HEK293 (cell line): ENCODE measurements at regions not wholly inside any gene's neighbourhood (a gene's known extent, or its start where the extent isn't known, plus 50 kb on each side); places are given as distances from the start of the nearest gene placed in this dataset.

Source experiments
- CTCF ChIA-PET: fragments of 350-600 bp; formaldehyde crosslinking; extraction: SDS; loops from one replicate; lab custom pipeline; 2021; ENCODE audit warnings: antibody characterized with exemption; lab: Yijun Ruan, JAX
- POLR2A ChIA-PET: fragments of 300-600 bp; formaldehyde crosslinking; extraction: SDS; loops from one replicate; lab custom pipeline; 2020; ENCODE audit warnings: antibody characterized with exemption, inconsistent platforms; lab: Yijun Ruan, JAX
- H3K27ac ChIP-seq: fragments of 200-500 bp; sonication (Bioruptor generic); 2 replicates; pipeline ENCODE4 v1.5.1; 2014; ENCODE audit warnings: low read depth, low read length, control low read depth, inconsistent platforms; ENCODE audit errors: extremely low read depth
- H3K36me3 ChIP-seq, 2 experiments: fragments of 200-500 bp in 1 of 2; sonication (Bioruptor generic) in 1 of 2; 1 replicate in 1 of 2; 2 replicates in 1 of 2; pipeline ENCODE4 v1.5.1; 2014 to 2017; ENCODE audit warnings: inconsistent platforms in 2 of 2, low read length in 2 of 2; ENCODE audit not compliant: control insufficient read depth in 2 of 2, insufficient read depth in 1 of 2
- H3K4me1 ChIP-seq: fragments of 200-500 bp; sonication (Bioruptor generic); 2 replicates; pipeline ENCODE4 v1.5.1; 2014; ENCODE audit warnings: mild to moderate bottlenecking, low read length, inconsistent platforms; ENCODE audit not compliant: control insufficient read depth, insufficient read depth
- H3K4me3 ChIP-seq: 2 replicates; pipeline ENCODE4 v1.5.1; 2011; ENCODE audit warnings: low read depth, mild to moderate bottlenecking, control low read depth, low read length, moderate library complexity
- H3K9me3 ChIP-seq: fragments of 200-500 bp; sonication (Bioruptor generic); 2 replicates; pipeline ENCODE4 v1.5.1; 2014; ENCODE audit warnings: low read depth, low read length, inconsistent platforms; ENCODE audit not compliant: control insufficient read depth, insufficient read depth
- BCL11A ChIP-seq: fragments of 450-650 bp; formaldehyde crosslinking; IDR thresholded peaks from 2 replicates; pipeline ENCODE4 v1.5.1; 2016; ENCODE audit warnings: low read depth, missing biosample characterization, missing genetic modification characterization
- GLIS1 ChIP-seq: fragments of 450-650 bp; formaldehyde crosslinking; IDR thresholded peaks from 2 replicates; pipeline ENCODE4 v1.5.1; 2016; ENCODE audit warnings: missing biosample characterization, missing genetic modification characterization
- HOXA7 ChIP-seq: sonication (generic); formaldehyde crosslinking; IDR thresholded peaks from 2 replicates; pipeline ENCODE4 v1.8.1; 2022; ENCODE audit warnings: missing genetic modification reagents, borderline replicate concordance
- HOXD13 ChIP-seq: sonication (generic); formaldehyde crosslinking; IDR thresholded peaks from 2 replicates; pipeline ENCODE4 v1.8.0; 2022; ENCODE audit warnings: missing genetic modification reagents, borderline replicate concordance
- INSM2 ChIP-seq: fragments of 450-650 bp; formaldehyde crosslinking; IDR thresholded peaks from 2 replicates; pipeline ENCODE4 v1.5.1; 2016; ENCODE audit warnings: missing biosample characterization, missing genetic modification characterization
- KLF17 ChIP-seq: fragments of 450-650 bp; formaldehyde crosslinking; IDR thresholded peaks from 2 replicates; pipeline ENCODE4 v1.5.1; 2016; ENCODE audit warnings: missing biosample characterization, missing genetic modification characterization
- PRDM4 ChIP-seq: fragments of 450-650 bp; formaldehyde crosslinking; IDR thresholded peaks from 2 replicates; pipeline ENCODE4 v1.5.1; 2017; ENCODE audit warnings: missing biosample characterization, missing genetic modification characterization
- SCRT1 ChIP-seq: fragments of 450-650 bp; formaldehyde crosslinking; IDR thresholded peaks from 2 replicates; pipeline ENCODE4 v1.5.1; 2016; ENCODE audit warnings: missing biosample characterization, missing genetic modification characterization, borderline replicate concordance
- TCF7L2 ChIP-seq: IDR thresholded peaks from 2 replicates; pipeline ENCODE4 v1.6.1; 2011; ENCODE audit warnings: low read depth, mild to moderate bottlenecking, inconsistent platforms, low read length, moderate library complexity, borderline replicate concordance
- ZFP3 ChIP-seq: fragments of 450-650 bp; formaldehyde crosslinking; IDR thresholded peaks from 2 replicates; pipeline ENCODE4 v1.5.1; 2016; ENCODE audit warnings: low read depth, missing biosample characterization, missing genetic modification characterization
- ZNF112 ChIP-seq: fragments of 450-650 bp; formaldehyde crosslinking; IDR thresholded peaks from 2 replicates; pipeline ENCODE4 v1.5.0; 2017; ENCODE audit warnings: missing biosample characterization, missing genetic modification characterization
- ZNF121 ChIP-seq: fragments of 450-650 bp; formaldehyde crosslinking; IDR thresholded peaks from 2 replicates; pipeline ENCODE4 v1.5.1; 2016; ENCODE audit warnings: missing biosample characterization, missing genetic modification characterization
- ZNF132 ChIP-seq: fragments of 450-650 bp; formaldehyde crosslinking; IDR thresholded peaks from 2 replicates; pipeline ENCODE4 v1.5.1; 2017; ENCODE audit warnings: missing biosample characterization, missing genetic modification characterization, borderline replicate concordance
- ZNF138 ChIP-seq: fragments of 450-650 bp; formaldehyde crosslinking; IDR thresholded peaks from 2 replicates; pipeline ENCODE4 v1.5.1; 2016; ENCODE audit warnings: missing biosample characterization, missing genetic modification characterization, borderline replicate concordance
- ZNF211 ChIP-seq: fragments of 450-650 bp; formaldehyde crosslinking; IDR thresholded peaks from 2 replicates; pipeline ENCODE4 v1.5.1; 2016; ENCODE audit warnings: low read depth, missing biosample characterization, missing genetic modification characterization
- ZNF433 ChIP-seq: fragments of 450-650 bp; formaldehyde crosslinking; IDR thresholded peaks from 2 replicates; pipeline ENCODE4 v1.5.1; 2016; ENCODE audit warnings: missing biosample characterization, missing genetic modification characterization, low read depth
- ZNF561 ChIP-seq: fragments of 450-650 bp; IDR thresholded peaks from 2 replicates; pipeline ENCODE4 v1.5.1; 2018; ENCODE audit warnings: missing biosample characterization, missing genetic modification characterization, borderline replicate concordance
- ZNF624 ChIP-seq: fragments of 450-650 bp; formaldehyde crosslinking; IDR thresholded peaks from 2 replicates; pipeline ENCODE4 v1.5.1; 2017; ENCODE audit warnings: missing biosample characterization, missing genetic modification characterization
- ZNF658 ChIP-seq: fragments of 450-650 bp; formaldehyde crosslinking; IDR thresholded peaks from 2 replicates; pipeline ENCODE4; 2016; ENCODE audit warnings: missing biosample characterization, missing genetic modification characterization
- ZNF664 ChIP-seq: fragments of 450-650 bp; formaldehyde crosslinking; IDR thresholded peaks from 2 replicates; pipeline ENCODE4 v1.5.1; 2016; ENCODE audit warnings: missing biosample characterization, missing genetic modification characterization
- ZNF785 ChIP-seq: fragments of 450-650 bp; formaldehyde crosslinking; IDR thresholded peaks from 2 replicates; pipeline ENCODE4 v1.5.1; 2016; ENCODE audit warnings: missing biosample characterization, missing genetic modification characterization
- ZNF843 ChIP-seq: fragments of 450-650 bp; formaldehyde crosslinking; IDR thresholded peaks from 2 replicates; pipeline ENCODE4 v1.5.1; 2016; ENCODE audit warnings: missing biosample characterization, missing genetic modification characterization
- ZSCAN18 ChIP-seq: fragments of 450-650 bp; formaldehyde crosslinking; IDR thresholded peaks from 2 replicates; pipeline ENCODE4 v1.5.1; 2016; ENCODE audit warnings: missing biosample characterization, missing genetic modification characterization

- 0 out of 2 replicates have a peak, but pooled peaks cover 7% of the 10 kb centered on the region for H3K4me1 ChIP-seq
- no peaks in the 10 kb centered on the region for H3K9me3 ChIP-seq
- ChIA-PET POLR2A (no interaction called here), CTCF (interaction anchor here (1.1 to 1.3 kb wide), 4 partner anchors 14 to 34 kb away, joined by 3 to 6 read pairs (median 4); no protein-coding TSS in a partner anchor)
- H3K27ac ChIP-seq: no peak overlapping the region
- peak; percentile 88 for TF ChIP-seq ZNF121 (tag by site-specific recombination)
- no peak for TF ChIP-seq HOXD13
- H3K36me3 ChIP-seq: no peaks in the 10 kb centered on the region
- H3K4me3 ChIP-seq: no peak overlapping the region
These were observed 152.1 kb downstream of the AACS start for GRCh38 chr12:125217308-125217707.

- Histone ChIP-seq H3K27ac (no peak overlapping the region), H3K4me3 (no peak overlapping the region), H3K9me3 (no peaks in the 10 kb centered on the region), H3K4me1 (0 out of 2 replicates have a peak, but pooled peaks cover 7% of the 10 kb centered on the region), H3K36me3 (no peaks in the 10 kb centered on the region)
- no peak for TF ChIP-seq ZNF785 (tag by site-specific recombination)
- no peak for TF ChIP-seq ZSCAN18 (tag by site-specific recombination)
- TF ChIP-seq ZNF132 (tag by site-specific recombination): no peak
- TF ChIP-seq ZNF624 (tag by site-specific recombination): no peak
- TF ChIP-seq ZNF112 (tag by site-specific recombination): no peak
- TF ChIP-seq ZFP3: no peak
- no peak for TF ChIP-seq SCRT1
- TF ChIP-seq ZNF138 (tag by site-specific recombination): no peak
- no peak for TF ChIP-seq ZNF843
- no peak for TF ChIP-seq PRDM4 (tag by site-specific recombination)
- TF ChIP-seq ZNF211 (tag by site-specific recombination): no peak
- no peak for TF ChIP-seq HOXA7 (CRISPR knock-in tag)
- CTCF ChIA-PET: interaction anchor here (1.6 kb wide), 1 partner anchor 17 kb away, joined by 7 read pairs; no protein-coding TSS in a partner anchor
- POLR2A ChIA-PET: interaction anchor here (0.6 kb wide), 1 partner anchor 504 kb away, joined by 4 read pairs; no protein-coding TSS in a partner anchor
These were observed 153.7 kb downstream of the AACS start for GRCh38 chr12:125218952-125219351.

- no peak overlapping the region for H3K27ac ChIP-seq
- H3K4me1 ChIP-seq: 0 out of 2 replicates have a peak, but pooled peaks cover 7% of the 10 kb centered on the region
- CTCF ChIA-PET: interaction anchor here (1.0 to 1.6 kb wide), 5 partner anchors 13 to 38 kb away, joined by 3 to 13 read pairs (median 5); no protein-coding TSS in a partner anchor
- no peaks in the 10 kb centered on the region for H3K9me3 ChIP-seq
- POLR2A ChIA-PET: interaction anchor here (1.0 kb wide), 1 partner anchor 33 kb away, joined by 4 read pairs; no protein-coding TSS in a partner anchor
- H3K36me3 ChIP-seq: no peaks in the 10 kb centered on the region
- no peak overlapping the region for H3K4me3 ChIP-seq
- TF ChIP-seq INSM2 (tag by site-specific recombination): peak; percentile 60; the same call in 1 of the 2 replicates
- TF ChIP-seq BCL11A (tag by site-specific recombination): no peak
- no peak for TF ChIP-seq ZNF433
- no peak for TF ChIP-seq ZNF658 (tag by site-specific recombination)
- no peak for TF ChIP-seq ZNF561 (tag by site-specific recombination)
- peak; percentile 85 for TF ChIP-seq GLIS1
- no peak for TF ChIP-seq KLF17 (tag by site-specific recombination)
- 0 out of 2 replicates have a peak, but pooled peaks have one; percentile 51 for TF ChIP-seq TCF7L2
- TF ChIP-seq ZNF664 (tag by site-specific recombination): peak; percentile 66; the same call in 1 of the 2 replicates
These were observed 155.4 kb downstream of the AACS start for GRCh38 chr12:125220404-125221273.
